GM19397 (cell line): ENCODE measurements at regions not wholly inside any gene's neighbourhood (a gene's known extent, or its start where the extent isn't known, plus 50 kb on each side); places are given as distances from the start of the nearest gene placed in this dataset.
"Not testable (repeated sequence)": the region's sequence is repeated elsewhere in the genome, so short reads cannot be mapped to it uniquely, and the experiment has no call there.

ENCODE experiments used
- ATAC-seq: cut with Tn5 transposase; IDR thresholded peaks from one replicate; pipeline ENCODE4 v1.9.1; 2021; ENCODE audit warnings: mild to moderate bottlenecking, moderate library complexity; ENCODE audit not compliant: unreplicated experiment

DNA sequence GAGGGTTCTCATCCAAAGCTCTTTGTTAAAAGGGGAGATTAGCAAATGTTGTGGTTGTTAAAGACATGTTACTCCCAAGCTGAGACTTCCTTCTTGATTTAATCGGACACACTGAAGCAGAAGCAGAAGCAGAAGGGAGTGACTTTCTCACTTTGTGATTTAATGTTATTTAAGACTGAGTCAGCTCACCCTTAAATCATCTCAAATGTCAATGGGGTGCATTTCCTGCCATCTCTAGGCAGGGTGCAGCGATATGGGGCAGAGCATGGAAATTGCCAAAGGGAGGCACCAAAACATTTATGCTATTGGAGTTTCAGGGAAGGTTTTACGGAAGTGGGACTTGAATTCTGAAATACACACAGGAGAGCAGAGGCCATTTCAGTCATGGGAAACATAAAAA, 283.6 kb downstream of the ABCC12 start:
- no peak for ATAC-seq

DNA sequence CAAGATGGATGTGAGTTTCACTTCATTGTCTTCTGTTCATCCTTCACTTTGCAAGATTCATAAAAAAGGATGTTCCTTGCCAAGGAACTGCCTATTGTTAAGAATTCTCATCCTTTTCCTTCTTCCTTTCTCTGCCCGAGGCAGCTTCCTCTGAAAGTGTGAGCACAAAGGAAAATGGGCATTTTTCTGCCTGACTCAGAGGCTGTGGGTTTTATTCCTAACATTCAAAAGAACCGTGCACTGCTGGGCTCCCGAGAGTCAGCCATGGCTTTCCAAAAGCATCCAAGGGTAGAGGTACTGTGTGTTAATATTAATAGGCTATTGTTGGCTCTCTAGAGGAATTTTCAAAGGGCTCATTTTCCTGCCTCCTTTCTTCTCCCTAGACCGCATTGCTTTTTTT, 289.4 kb downstream of the ABCC12 start:
- no peak for ATAC-seq

- no peak for ATAC-seq
Observed at GRCh38 chr16:47865337-47865855, 290.4 kb downstream of the ABCC12 start.

- not testable (repeated sequence) for ATAC-seq
Observed at GRCh38 chr16:47864262-47864661, 291.5 kb downstream of the ABCC12 start.

- ATAC-seq: no peak
Observed at GRCh38 chr16:47861999-47862398, 293.8 kb downstream of the ABCC12 start.

DNA sequence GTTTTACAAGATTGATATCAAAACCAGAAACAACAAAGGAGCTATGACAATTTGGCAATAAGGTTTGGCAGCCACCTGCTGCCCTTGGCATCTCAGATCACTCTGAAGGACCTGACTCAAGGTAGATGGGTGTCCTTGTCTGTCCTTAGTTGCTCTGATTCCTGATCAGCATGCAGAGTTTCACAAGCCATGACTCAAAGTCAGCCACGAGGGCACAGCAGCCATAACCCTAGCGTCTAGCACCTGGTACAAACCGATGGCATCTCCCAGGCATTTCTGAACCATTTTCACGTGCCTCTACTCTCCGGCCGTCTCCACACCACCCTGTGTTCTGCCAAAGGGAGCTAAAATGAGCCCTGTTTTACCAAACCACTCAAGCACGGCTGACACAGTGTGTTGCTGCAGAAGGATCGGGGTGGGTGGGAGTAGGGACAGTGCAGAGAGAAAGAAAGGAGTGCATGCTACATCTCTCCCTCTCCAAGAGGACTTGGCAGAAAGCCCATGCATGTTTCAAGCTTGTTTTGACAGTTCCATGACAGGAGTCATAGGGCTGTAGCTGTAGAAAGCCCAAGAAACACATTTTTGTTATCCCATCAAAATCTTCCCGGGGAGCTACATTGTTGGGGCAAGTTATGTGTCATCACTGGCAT, 297.3 kb downstream of the ABCC12 start:
- ATAC-seq: no peak

GRCh38 chr16:47855431-47855830, 300.4 kb downstream of the ABCC12 start:
- no peak for ATAC-seq

DNA sequence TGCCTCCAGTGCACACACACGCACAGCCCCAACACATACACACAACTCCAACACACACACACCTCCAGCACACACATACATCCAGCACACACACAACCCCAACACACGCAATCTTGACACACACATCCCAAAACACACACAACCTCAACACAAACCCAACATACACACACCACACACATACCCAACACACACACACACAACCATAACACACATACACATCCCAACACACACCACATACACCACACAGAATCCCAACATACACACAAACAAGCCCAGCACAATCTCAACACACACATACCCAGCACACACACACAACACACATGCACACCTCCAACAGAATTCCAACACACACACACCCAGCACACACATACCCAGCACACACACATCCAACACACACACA, 301.1 kb downstream of the ABCC12 start:
- ATAC-seq: no peak

GRCh38 chr16:47852991-47853390, 302.8 kb downstream of the ABCC12 start:
- no peak for ATAC-seq

- ATAC-seq: no peak
Observed at GRCh38 chr16:47851146-47851545, 304.6 kb downstream of the ABCC12 start.

DNA sequence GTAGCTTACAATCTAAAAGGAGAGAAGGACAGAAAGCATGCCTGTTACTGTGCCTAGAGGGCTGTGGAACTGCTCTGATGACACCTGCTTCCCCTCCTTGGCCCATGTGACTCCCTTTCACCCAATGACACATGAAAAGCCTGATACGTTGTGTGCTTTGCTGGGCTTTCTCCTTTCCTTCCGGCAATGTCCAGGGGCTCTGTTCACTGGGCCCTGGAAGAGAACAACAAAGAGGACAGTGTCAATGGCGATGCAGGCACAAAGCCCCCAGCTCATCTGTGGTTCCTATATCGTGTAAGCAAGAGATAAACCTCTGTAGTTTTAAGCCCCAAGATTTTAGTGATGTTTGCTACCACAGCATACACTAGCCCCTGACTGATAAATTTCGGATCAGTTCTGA, 306.1 kb downstream of the ABCC12 start:
- ATAC-seq: no peak

- no peak for ATAC-seq
Observed at GRCh38 chr16:47848421-47849109, 307.2 kb downstream of the ABCC12 start.

DNA sequence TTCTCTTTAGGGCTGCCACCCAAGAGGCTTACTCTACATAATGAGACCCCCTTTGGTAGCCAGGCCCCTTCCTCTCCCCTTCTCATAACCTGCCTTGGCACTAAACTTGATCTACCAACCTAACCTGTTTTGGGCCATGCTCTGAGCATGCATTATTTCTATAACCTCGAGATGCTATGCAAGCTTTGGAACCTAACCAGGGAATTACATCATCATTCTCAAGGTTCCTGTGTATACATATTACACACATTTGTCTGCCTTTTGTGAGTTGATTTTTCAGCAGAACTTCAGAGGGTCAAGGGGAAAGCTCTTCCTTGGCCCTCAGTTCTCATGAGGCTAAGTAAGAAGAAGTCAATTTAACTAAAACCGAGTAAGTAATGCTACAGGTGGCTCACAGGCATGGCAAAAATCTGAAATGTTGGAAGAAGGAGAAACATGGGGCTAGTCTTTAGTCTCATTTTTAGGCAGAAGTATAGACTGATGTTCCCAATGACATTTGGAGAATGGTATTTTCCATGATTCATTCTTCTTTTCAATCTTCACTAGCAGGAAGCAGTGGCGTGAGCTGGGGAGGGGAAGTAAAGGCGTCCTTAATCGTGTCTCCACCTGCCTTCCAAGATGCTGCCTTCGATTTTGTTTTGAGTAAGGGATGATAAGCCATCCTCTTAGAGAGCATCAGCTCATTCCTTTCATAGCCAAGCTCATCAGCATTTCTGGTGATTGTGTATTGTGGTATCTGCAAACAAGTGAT, 308.4 kb downstream of the ABCC12 start:
- ATAC-seq: no peak

- ATAC-seq: no peak
Observed at GRCh38 chr16:47834485-47835024, 321.2 kb downstream of the ABCC12 start.

- ATAC-seq: no peak
Observed at GRCh38 chr16:47833771-47834170, 322.0 kb downstream of the ABCC12 start.

DNA sequence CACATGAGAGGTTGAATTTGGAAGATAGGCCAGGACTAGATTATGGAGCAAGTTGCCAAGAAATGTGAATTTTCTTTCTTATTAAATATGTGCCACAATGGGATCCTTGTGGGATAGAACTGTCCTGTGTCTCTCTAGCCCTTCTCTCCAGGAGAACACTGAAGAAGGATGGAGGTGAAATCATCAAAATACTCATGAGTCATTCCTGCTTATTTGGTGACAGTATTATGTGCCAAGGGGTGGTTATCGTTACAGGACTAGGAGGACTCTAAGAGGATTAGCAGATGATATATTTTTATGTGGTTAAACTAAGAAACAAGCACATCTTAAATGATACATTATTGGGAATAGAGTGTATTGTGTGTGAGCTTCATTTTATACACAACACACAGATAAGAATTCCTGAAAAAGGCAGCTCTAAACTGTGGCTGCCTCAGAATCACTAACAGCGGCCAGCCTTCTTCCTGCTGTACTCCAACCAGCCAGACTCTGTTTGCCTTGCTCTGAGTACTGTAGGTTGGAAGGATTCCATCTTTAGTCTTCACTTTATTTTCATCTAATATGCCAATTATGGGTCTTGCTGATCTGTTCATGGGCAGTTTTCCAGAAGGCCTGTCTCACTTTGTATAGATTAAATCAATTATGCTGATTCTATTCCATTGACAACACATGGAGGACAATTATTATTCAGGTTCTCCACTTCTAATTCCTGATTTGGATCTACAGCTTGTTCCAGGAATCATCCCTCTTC, 325.8 kb downstream of the ABCC12 start:
- no peak for ATAC-seq

DNA sequence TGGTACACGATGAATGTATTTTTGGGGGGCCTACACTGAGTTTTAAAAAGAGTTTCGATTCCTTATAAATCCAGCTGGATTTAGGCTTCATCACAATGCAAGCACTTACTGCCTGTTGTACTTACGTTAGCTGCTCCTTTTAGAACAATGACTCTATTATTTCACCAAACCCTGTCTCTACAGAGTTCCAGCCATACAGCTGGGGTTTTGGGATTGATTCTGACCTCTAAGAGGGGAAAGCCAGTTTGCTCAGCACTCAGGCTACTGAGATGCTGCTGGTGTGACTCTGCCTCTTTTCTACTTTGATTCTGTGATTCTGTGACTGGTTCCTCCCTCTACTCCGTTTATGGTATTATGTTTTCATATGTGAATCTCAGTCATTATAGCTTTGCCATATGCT, 329.7 kb downstream of the ABCC12 start:
- ATAC-seq: no peak

DNA sequence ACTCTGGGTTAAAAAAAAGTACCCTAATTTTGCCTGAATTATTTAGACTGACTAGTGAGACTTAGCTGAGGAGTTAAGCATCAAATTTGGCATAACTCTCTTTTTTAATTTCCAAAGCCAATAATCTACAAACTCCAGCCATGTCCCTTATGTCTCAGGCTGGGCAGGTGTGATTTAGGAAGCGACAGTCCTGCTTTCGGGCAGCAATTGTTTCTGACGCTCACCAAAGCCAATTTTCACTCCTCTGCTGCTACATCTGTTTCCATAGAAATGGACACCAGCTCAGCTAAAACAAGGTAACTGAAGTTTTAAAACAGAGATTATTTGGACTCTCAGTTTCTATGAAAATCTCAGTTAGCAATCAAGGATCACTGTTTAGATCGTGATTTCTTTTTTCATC, 338.7 kb downstream of the ABCC12 start:
- no peak for ATAC-seq

- no peak for ATAC-seq
Observed at GRCh38 chr16:47816511-47816910, 339.3 kb downstream of the ABCC12 start.

DNA sequence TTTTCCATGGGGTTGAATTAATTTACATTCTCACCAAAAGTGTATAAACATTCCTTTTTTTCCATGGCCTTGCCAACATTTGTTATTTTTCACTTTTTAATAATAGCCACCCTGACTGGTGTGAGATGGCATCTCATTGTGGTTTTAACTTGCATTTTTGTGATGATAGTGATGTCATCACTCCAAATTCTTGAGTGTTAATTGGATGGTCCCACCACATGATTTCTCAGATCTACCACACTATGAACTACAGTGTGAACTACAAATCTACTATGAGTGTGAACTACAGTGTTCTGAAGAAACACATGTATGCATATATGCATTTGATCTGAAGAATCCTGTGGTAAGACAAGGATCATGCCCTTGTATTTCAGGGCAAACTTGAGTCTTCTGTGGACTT, 340.1 kb downstream of the ABCC12 start:
- no peak for ATAC-seq

GRCh38 chr16:47811758-47812157, 344.0 kb downstream of the ABCC12 start:
- not testable (repeated sequence) for ATAC-seq
